ENCODE measurements at regions not wholly inside any gene's neighbourhood (a gene's known extent, or its start where the extent isn't known, plus 50 kb on each side); places are given as distances from the start of the nearest gene placed in this dataset.

GRCh38 chr5:167140548-167141291 lies 1150.7 kb upstream of the WWC1 start:
- Histone ChIP-seq H3K4me3 (ENCODE audit: low read depth in 1 of 3, low read length in 3 of 3) (no peak overlapping the region), H3K27me3 (ENCODE audit: control insufficient read depth in 4 of 4, insufficient read depth in 4 of 4, low read length in 3 of 4) (peaks cover 0 to 5% (median 1%) of the 10 kb centered on the region in 4 donors), H3K36me3 (ENCODE audit: control insufficient read depth in 4 of 4, insufficient read depth in 3 of 4, low read depth in 1 of 4, low read length in 3 of 4) (no peaks in the 10 kb centered on the region), H3K9ac (ENCODE audit: low read depth in 1 of 2, low read length in 2 of 2) (no peak overlapping the region), H3K9me3 (ENCODE audit: control insufficient read depth in 4 of 4, low read length in 3 of 4) (no peaks in the 10 kb centered on the region), H3K4me1 (ENCODE audit: control insufficient read depth in 4 of 4, insufficient read depth in 4 of 4, low read length in 3 of 4) (no peaks in the 10 kb centered on the region), H3K27ac (ENCODE audit: low read depth in 1 of 2, low read length in 2 of 2) (no peak overlapping the region)
- WGBS: 92% methylated on average over 8 of the region's 8 CpGs
- no peak for DNase-seq (ENCODE audit: low spot score)
- TF ChIP-seq GABPA (IDR thresholded peaks at IDR 0.05 in 1 of 2, conservative IDR thresholded peaks at IDR 0.05 in 1 of 2) (no peak), MAX (IDR thresholded peaks at IDR 0.05) (no peak), NR2F2 (IDR thresholded peaks at IDR 0.05) (no peak), FOXA1 (IDR thresholded peaks at IDR 0.05) (no peak), ATF3 (IDR thresholded peaks at IDR 0.05) (no peak), HNF4A (conservative IDR thresholded peaks at IDR 0.05) (no peak), SP1 (IDR thresholded peaks at IDR 0.05) (no peak), HNF4G (IDR thresholded peaks at IDR 0.05) (no peak), RAD21 (IDR thresholded peaks at IDR 0.05) (no peak), RXRA (IDR thresholded peaks at IDR 0.05) (no peak)

- H3K36me3 ChIP-seq (ENCODE audit: control insufficient read depth in 4 of 4, insufficient read depth in 3 of 4, low read depth in 1 of 4, low read length in 3 of 4): no peaks in the 10 kb centered on the region
- H3K27ac ChIP-seq (ENCODE audit: low read depth in 1 of 2, low read length in 2 of 2): no peak overlapping the region
- no peaks in the 10 kb centered on the region for H3K4me1 ChIP-seq (ENCODE audit: control insufficient read depth in 4 of 4, insufficient read depth in 4 of 4, low read length in 3 of 4)
- H3K27me3 ChIP-seq (ENCODE audit: control insufficient read depth in 4 of 4, insufficient read depth in 4 of 4, low read length in 3 of 4): peaks cover 0 to 5% (median 1%) of the 10 kb centered on the region in 4 donors
- H3K4me3 ChIP-seq (ENCODE audit: low read depth in 1 of 3, low read length in 3 of 3): no peak overlapping the region
- no peak overlapping the region for H3K9ac ChIP-seq (ENCODE audit: low read depth in 1 of 2, low read length in 2 of 2)
- no peaks in the 10 kb centered on the region for H3K9me3 ChIP-seq (ENCODE audit: control insufficient read depth in 4 of 4, low read length in 3 of 4)
- 88% methylated on average over 9 of the region's 9 CpGs for WGBS
- TF ChIP-seq CTCF (IDR thresholded peaks at IDR 0.05; ENCODE audit: low read depth, low read length, missing input control): no peak
- no peak for TF ChIP-seq NR2F2 (IDR thresholded peaks at IDR 0.05)
- TF ChIP-seq RAD21 (IDR thresholded peaks at IDR 0.05): no peak
- TF ChIP-seq EGR1 (IDR thresholded peaks at IDR 0.05; ENCODE audit: low read depth in 2 of 2): no peak
- no peak for TF ChIP-seq HNF4A (conservative IDR thresholded peaks at IDR 0.05)
- no peak for TF ChIP-seq JUND (IDR thresholded peaks at IDR 0.05)
- no peak for TF ChIP-seq HNF4G (IDR thresholded peaks at IDR 0.05)
- TF ChIP-seq GABPA (IDR thresholded peaks at IDR 0.05 in 1 of 2, conservative IDR thresholded peaks at IDR 0.05 in 1 of 2): no peak
- TF ChIP-seq FOXA1 (IDR thresholded peaks at IDR 0.05): no peak
- TF ChIP-seq REST (IDR thresholded peaks at IDR 0.05): no peak
- DNase-seq (ENCODE audit: low spot score): no peak
Observed at GRCh38 chr5:167143716-167144115, 1147.7 kb upstream of the WWC1 start.

All from liver (tissue), 8 donors.